ENCODE measurements at regions not wholly inside any gene's neighbourhood (a gene's known extent, or its start where the extent isn't known, plus 50 kb on each side); places are given as distances from the start of the nearest gene placed in this dataset.

- no peak for DNase-seq
- Histone ChIP-seq H3K4me1 (no peaks in the 10 kb centered on the region), H3K27me3 (ENCODE audit: low read depth) (no peaks in the 10 kb centered on the region), H3K4me3 (no peak overlapping the region), H3K36me3 (no peaks in the 10 kb centered on the region), H3K27ac (no peak overlapping the region), H3K9me3 (no peaks in the 10 kb centered on the region)
- no peak for ATAC-seq
- TF ChIP-seq CTCF (IDR thresholded peaks at IDR 0.05): no peak
- intact Hi-C loops (cut with DNase I): no loop called here
Observed at GRCh38 chrX:13478740-13479451, 90.5 kb upstream of the EGFL6 start.

GRCh38 chrX:13476384-13476783, 93.0 kb upstream of the EGFL6 start:
- DNase-seq (no peak), ATAC-seq (no peak)
- no peaks in the 10 kb centered on the region for H3K4me1 ChIP-seq
- no peaks in the 10 kb centered on the region for H3K27me3 ChIP-seq (ENCODE audit: low read depth)
- intact Hi-C loops (cut with DNase I): no loop called here
- H3K36me3 ChIP-seq: no peaks in the 10 kb centered on the region
- no peak for TF ChIP-seq CTCF (IDR thresholded peaks at IDR 0.05)
- no peaks in the 10 kb centered on the region for H3K9me3 ChIP-seq
- H3K27ac ChIP-seq: no peak overlapping the region
- H3K4me3 ChIP-seq: no peak overlapping the region

- no peaks in the 10 kb centered on the region for H3K4me1 ChIP-seq
- intact Hi-C loops (cut with DNase I): no loop called here
- ATAC-seq (no peak), DNase-seq (no peak)
- H3K4me3 ChIP-seq: no peak overlapping the region
- H3K27ac ChIP-seq: peak overlapping the region; percentile 67
- H3K36me3 ChIP-seq: no peaks in the 10 kb centered on the region
- H3K9me3 ChIP-seq: no peaks in the 10 kb centered on the region
- no peaks in the 10 kb centered on the region for H3K27me3 ChIP-seq (ENCODE audit: low read depth)
- TF ChIP-seq CTCF (IDR thresholded peaks at IDR 0.05): no peak
Observed at GRCh38 chrX:13474164-13474516, 95.3 kb upstream of the EGFL6 start.

- no peak overlapping the region for H3K4me3 ChIP-seq
- DNase-seq (no peak), ATAC-seq (peak; percentile 68 to 72)
- no peaks in the 10 kb centered on the region for H3K4me1 ChIP-seq
- no peaks in the 10 kb centered on the region for H3K27me3 ChIP-seq (ENCODE audit: low read depth)
- intact Hi-C loops (cut with DNase I): no loop called here
- peak overlapping the region; percentile 67 for H3K27ac ChIP-seq
- H3K9me3 ChIP-seq: no peaks in the 10 kb centered on the region
- H3K36me3 ChIP-seq: no peaks in the 10 kb centered on the region
- no peak for TF ChIP-seq CTCF (IDR thresholded peaks at IDR 0.05)
Observed at GRCh38 chrX:13473442-13474163, 95.8 kb upstream of the EGFL6 start.

- peak overlapping the region; percentile 67 for H3K27ac ChIP-seq
- intact Hi-C loops (cut with DNase I): no loop called here
- DNase-seq (no peak), ATAC-seq (no peak)
- no peaks in the 10 kb centered on the region for H3K27me3 ChIP-seq (ENCODE audit: low read depth)
- H3K36me3 ChIP-seq: no peaks in the 10 kb centered on the region
- H3K9me3 ChIP-seq: no peaks in the 10 kb centered on the region
- no peak for TF ChIP-seq CTCF (IDR thresholded peaks at IDR 0.05)
- H3K4me3 ChIP-seq: no peak overlapping the region
- H3K4me1 ChIP-seq: no peaks in the 10 kb centered on the region
Observed at GRCh38 chrX:13472975-13473374, 96.4 kb upstream of the EGFL6 start.
